ENCODE measurements at regions not wholly inside any gene's neighbourhood (a gene's known extent, or its start where the extent isn't known, plus 50 kb on each side); places are given as distances from the start of the nearest gene placed in this dataset.

DNA sequence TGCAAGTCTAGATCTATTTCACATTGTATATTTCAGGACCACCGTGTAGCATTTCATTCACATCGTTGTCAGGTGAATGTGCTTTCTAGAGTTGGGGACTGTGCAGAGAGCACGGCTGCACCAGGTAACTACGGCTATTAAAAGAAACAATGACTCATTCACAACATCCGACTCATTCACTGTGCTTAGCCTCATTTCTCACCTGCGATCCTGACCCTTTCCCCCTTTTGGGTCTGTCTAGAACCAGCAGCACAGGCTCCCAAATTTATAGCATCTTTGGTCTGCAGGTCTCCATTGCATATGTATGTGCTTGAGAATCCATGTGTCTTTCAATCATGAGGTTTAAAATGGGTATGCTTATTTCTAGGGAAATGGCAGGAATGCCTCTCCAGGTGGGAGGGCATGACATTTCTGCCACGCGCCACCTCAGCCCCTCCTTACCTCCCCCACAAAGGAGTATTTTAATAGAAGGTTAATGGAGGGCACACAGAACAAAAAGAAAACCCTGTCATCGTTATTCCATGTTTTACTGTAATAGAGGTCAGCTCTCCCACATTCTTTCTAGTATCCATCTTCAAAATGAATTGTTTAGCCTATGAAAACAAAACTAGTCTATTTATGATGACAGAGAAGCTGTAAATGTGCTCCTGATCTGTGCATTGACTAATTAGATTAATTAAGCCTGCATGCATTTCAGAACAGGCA, 246.7 kb upstream of the EPHA4 start:
- DNase-seq: no peak

DNA sequence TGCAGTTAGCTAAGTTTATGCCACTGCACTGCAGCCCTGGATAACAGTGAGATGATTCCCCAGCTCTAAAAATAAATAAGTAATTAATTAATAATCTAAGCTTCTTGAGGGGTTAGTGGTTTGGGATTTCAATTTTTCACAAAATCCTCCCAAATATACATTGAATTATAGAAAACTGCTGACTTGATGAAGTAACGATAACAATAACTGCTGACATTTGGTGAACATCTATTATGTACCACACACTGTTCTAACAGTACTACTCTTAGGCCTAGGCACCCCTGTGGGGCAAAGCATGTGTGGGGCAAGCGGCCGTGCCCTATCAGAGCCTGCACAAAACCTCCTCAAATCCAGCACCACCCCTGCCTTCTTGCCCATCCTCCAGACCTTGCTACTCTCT, 245.8 kb upstream of the EPHA4 start:
- DNase-seq: no peak

DNA sequence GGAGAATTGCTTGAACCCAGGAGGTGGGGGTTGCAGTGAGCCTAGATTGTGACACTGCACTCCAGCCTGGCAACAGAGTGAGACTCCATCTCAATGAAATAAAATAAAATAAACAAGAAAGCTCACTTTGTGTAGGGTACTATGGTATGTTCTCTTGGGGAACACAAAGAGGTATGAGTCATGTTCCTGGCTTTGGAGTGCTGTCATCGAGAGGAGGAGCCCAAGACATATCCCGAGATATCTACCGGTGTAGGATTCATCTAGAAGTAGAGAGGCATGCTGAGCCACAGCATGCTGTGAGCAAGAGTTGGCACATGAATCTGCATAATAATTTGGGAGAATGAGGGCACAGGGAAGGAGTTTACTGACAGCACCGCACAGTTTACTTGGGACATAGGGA, 244.9 kb upstream of the EPHA4 start:
- no peak for DNase-seq

DNA sequence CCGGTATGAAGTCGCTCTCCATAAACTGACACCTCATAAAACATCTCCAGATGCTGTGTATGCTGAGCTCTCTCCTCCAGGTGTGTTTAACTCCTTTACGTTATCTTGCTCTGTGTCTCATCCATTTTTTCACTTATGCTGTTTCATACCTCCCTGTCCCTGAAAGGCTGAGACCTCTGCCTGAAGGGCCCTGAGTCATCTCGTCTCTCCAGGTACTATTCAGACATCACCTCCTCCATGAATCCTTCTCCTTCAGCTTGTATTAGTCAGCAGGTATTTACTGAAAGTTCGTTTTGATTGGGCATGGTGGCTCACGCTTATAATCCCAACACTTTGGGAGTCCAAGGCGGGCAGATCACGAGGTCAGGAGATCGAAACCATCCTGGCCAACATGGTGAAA, 244.5 kb upstream of the EPHA4 start:
- DNase-seq: no peak

DNA sequence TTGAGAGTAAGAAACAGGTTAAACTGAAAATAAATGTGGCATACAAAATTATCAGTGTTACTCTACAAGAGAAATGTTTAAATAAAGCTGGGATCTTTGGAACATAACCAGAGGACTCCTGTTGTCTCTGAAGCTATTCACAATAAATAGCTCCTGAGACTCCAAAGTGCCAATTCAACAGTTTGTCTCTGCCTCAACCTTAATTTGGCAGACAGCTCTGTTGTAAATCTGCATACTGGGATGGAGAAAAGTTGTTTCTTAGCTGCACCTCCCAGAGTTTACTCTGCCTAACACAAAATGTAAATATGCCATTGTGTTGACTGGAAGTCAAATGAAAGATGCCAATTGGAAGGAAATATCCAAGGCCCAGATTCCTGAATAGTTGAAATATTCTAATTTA, 238.5 kb upstream of the EPHA4 start:
- no peak for DNase-seq

DNA sequence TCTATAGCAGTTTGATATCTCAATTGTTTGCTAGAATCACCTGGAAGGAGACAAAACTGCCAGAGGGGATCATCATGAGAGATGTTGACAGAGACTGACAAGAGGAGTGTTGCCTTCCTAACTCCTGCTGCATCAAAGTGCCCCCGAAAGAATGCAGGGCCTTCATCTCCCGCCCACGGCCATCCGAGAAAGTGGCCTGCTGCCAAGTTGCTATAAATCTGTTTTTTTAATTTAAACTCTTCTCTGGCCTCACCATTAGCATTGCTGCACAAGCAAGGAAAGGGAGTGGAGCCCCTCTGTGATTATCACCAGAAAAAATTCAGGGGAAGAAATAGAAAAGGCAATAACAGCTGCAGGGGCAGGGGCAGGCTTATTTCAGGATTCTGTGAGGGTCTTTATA, 238.1 kb upstream of the EPHA4 start:
- no peak for DNase-seq

- no peak for DNase-seq
Measured at GRCh38 chr2:221808488-221808887, 236.4 kb upstream of the EPHA4 start.

GRCh38 chr2:221807706-221808105, 235.6 kb upstream of the EPHA4 start:
- DNase-seq: no peak

DNA sequence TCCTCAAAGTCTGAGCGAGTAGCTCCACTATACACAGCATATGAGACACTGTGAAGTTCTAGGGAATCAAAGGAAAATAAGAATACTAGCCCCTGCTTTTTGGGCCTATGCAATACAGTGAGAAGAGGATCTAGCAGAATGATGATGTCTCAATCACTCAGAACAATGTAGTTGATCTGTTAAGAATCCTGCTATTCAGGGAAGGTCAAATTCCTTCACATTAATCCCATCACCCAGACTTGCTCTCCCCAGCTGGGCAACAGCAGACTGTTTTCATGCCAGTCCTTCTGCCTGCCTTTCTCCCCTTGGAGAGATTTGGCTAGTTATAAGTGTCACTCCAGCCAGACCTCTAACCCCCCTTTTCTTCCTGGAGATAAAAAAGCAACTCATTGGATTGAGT, 230.0 kb upstream of the EPHA4 start:
- no peak for DNase-seq

DNA sequence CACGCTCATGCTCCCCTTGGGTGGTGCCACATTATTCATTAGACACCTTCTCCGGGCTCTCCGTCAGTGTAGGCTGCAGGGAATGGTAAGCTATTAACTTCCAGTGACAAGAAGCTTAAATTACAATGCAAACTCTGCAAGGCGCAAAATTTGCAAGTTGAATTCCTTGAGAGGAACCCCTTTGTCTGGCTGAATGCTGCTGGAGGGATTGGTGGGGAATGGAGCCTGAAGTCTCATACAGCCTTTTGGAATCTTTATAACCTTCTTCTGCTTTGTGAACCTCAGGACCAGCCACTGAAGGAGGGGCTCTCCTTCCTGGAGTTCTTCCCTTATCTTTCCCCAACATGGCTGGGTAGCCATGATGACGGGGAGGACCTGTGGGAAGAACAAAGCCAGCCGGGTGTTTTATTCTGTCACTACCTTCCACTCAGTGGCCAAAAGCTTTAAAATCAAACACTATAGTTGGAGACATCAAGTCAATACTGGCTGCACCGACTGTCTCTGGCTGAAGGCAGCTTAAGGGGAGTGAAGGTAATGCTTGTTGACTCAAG, 220.9 kb upstream of the EPHA4 start:
- DNase-seq: no peak

- DNase-seq: no peak
Measured at GRCh38 chr2:221791844-221792243, 219.7 kb upstream of the EPHA4 start.

GRCh38 chr2:221787561-221787960, 215.5 kb upstream of the EPHA4 start:
- DNase-seq: no peak

GRCh38 chr2:221786297-221786926, 214.3 kb upstream of the EPHA4 start:
- DNase-seq: no peak

- no peak for DNase-seq
Measured at GRCh38 chr2:221780281-221780688, 208.2 kb upstream of the EPHA4 start.

DNA sequence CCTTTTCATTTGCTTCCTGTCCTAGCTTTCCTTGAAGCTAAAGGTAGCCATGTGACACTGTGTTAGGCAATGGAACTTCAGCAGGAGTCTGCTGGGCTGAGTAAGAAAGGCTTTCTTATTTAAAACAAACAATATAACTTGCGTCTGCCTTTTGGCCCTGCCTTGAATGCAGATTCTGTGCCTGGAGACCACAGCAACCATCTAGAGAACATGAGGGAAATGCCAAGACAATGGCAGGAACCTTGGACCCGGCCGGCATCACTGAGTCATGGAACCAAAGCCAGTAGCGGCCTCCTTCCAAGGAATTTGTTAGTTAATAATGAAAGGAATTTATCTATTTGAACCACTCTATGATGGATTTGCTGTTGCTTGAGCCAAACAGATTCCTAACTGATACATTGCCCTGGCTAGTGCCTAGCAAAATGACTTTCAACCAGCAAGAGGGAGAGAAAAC, 207.5 kb upstream of the EPHA4 start:
- no peak for DNase-seq

DNA sequence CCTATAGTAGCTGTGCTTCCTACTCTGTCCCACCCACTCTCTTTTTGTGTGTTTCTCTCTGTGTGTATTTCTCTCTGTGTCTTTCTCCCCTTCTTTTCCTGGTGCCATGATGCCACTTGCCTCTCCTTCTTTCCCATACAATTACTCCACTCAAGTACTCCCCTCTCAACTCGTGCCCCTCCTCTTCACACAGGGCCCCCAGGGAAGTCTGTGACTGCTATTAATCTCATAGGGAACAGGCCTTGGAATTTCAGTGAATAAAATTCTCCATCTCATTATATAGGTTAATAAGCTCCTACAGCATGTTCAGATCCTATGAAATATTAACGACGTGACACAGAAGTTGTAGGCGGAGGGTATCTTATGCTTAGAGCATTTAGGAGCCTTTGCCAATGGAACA, 205.9 kb upstream of the EPHA4 start:
- DNase-seq: no peak

DNA sequence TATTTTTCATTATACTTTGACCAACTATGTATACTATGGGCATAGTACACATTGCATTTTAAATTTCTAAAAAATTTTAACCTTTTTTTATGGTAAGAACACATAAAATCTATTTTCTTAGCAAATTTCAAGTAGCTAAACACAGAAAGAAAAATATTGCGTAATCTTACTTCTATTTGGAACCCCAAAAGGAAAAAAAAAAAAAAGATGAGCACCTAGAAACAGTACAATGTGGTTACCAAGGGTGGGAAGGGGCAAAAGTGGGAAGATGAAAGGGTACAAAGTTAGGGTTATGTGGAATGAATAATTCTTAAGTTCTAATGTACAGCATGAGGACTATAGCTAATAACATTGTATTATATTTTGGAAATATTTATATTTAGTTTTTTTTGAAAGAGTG, 205.0 kb upstream of the EPHA4 start:
- DNase-seq: no peak

- no peak for DNase-seq
Measured at GRCh38 chr2:221775096-221775495, 203.0 kb upstream of the EPHA4 start.

- DNase-seq: no peak
Measured at GRCh38 chr2:221774136-221774535, 202.0 kb upstream of the EPHA4 start.

DNA sequence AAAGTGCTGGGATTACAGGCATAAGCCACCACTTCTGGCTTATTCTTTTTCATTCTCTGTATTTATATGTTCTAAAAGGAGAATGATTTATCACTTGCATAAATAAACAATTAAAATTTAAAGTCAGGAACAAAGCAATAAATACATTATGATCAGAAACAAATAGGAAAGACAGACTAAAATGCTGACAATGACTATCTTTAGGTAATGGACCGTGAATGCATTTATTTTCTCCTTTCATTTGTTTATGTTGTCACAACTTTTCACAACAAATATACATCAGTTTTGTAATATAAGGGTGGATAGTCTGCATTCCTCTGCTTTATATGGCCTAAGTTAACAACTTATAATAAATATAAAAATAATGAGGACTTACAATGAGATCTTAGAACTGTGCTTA, 199.2 kb upstream of the EPHA4 start:
- DNase-seq: no peak

- DNase-seq: no peak
Measured at GRCh38 chr2:221767106-221768012, 195.3 kb upstream of the EPHA4 start.

DNA sequence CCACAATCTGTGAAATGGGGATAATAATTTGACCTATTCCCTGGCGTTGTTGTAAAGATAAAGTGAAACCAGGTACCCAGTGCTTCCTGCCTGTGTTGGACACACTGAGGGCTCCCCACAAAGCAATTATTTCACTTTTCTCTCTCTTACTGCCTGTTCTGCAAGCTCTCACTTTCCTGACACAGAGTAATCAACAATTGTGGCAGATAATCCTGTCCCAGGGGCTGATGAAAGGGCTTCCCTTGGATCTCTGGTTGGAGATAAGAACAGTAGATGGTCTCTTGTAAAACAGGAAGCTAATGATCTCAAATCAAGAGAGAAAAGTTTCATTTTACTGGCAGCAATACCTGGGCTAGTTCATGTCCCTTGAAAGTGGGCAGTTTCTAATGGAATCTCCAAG, 190.4 kb upstream of the EPHA4 start:
- DNase-seq: no peak

GRCh38 chr2:221761260-221761659, 189.2 kb upstream of the EPHA4 start:
- DNase-seq: no peak

GRCh38 chr2:221758076-221758475, 186.0 kb upstream of the EPHA4 start:
- DNase-seq: no peak
